PC-9 (cell line): ENCODE measurements at regions not wholly inside any gene's neighbourhood (a gene's known extent, or its start where the extent isn't known, plus 50 kb on each side); places are given as distances from the start of the nearest gene placed in this dataset.
A peak's percentile ranks its signal among the peaks of the same experiment; 100 is the strongest.

Source experiments
- BruUV-seq: library from RNA; stranded (reverse); fragments of 400-500 nt; replicated peaks from 2 replicates; lab custom pipeline; 2021; lab: Mats Ljungman, UMichigan
- CTCF ChIA-PET: fragments of 300-600 bp; sonication (Branson Sonifier 250); formaldehyde crosslinking; loops from one replicate; lab custom pipeline; 2022; ENCODE audit warnings: antibody characterized with exemption; lab: Charles Lee
- POLR2A ChIA-PET: fragments of 300-600 bp; sonication (Branson Sonifier 250); formaldehyde crosslinking; loops from one replicate; lab custom pipeline; 2022; ENCODE audit warnings: antibody characterized with exemption; ENCODE audit not compliant: unreplicated experiment; lab: Charles Lee
- DNase-seq, 2 experiments: peaks; one replicate each; pipeline versions ENCODE4 v3.0.0 to v3.0.0-alpha.2; 2015 to 2022; ENCODE audit warnings: mixed read lengths in 1 of 2
- H2AFZ ChIP-seq: fragments of 200-600 bp; sonication (generic); 2 replicates; pipeline ENCODE4 v1.8.1; 2017; ENCODE audit warnings: antibody characterized with exemption
- H3F3A ChIP-seq: fragments of 200-600 bp; sonication (generic); 2 replicates; pipeline ENCODE4 v1.8.1; 2017; ENCODE audit warnings: antibody characterized with exemption, mild to moderate bottlenecking, low read depth; ENCODE audit not compliant: insufficient read depth
- H3K27ac ChIP-seq: fragments of 200-600 bp; sonication (generic); 2 replicates; pipeline ENCODE4 v1.6.1; 2016; ENCODE audit warnings: mixed run types
- H3K27me3 ChIP-seq: fragments of 200-600 bp; sonication (generic); 2 replicates; pipeline ENCODE4 v1.6.1; 2016; ENCODE audit warnings: low read depth, mixed run types; ENCODE audit not compliant: insufficient read depth
- H3K36me3 ChIP-seq: fragments of 200-600 bp; sonication (generic); 2 replicates; pipeline ENCODE4 v1.6.1; 2016; ENCODE audit warnings: low read depth, mixed run types
- H3K4me1 ChIP-seq: fragments of 200-600 bp; sonication (generic); replicated peaks from 2 replicates; pipeline ENCODE4 v1.6.1; 2016; ENCODE audit warnings: mixed run types; ENCODE audit not compliant: insufficient read depth
- H3K4me2 ChIP-seq: fragments of 200-600 bp; sonication (generic); 2 replicates; pipeline ENCODE4 v1.6.1; 2017; ENCODE audit warnings: mixed run types
- H3K4me3 ChIP-seq: fragments of 200-600 bp; sonication (generic); 2 replicates; pipeline ENCODE4 v1.6.1; 2016; ENCODE audit warnings: mixed run types
- H3K79me2 ChIP-seq: fragments of 200-600 bp; sonication (generic); 2 replicates; pipeline ENCODE4 v1.6.1; 2017; ENCODE audit warnings: low read depth, mixed run types
- H3K9me2 ChIP-seq: fragments of 200-600 bp; sonication (generic); 2 replicates; pipeline ENCODE4 v1.8.1; 2017; ENCODE audit warnings: mild to moderate bottlenecking; ENCODE audit not compliant: insufficient read depth
- H3K9me3 ChIP-seq: fragments of 200-600 bp; sonication (generic); 2 replicates; pipeline ENCODE4 v1.8.1; 2016; ENCODE audit warnings: low read depth; ENCODE audit not compliant: insufficient read depth
- H4K20me1 ChIP-seq: fragments of 200-600 bp; sonication (generic); 2 replicates; pipeline ENCODE4 v1.8.1; 2017; ENCODE audit not compliant: insufficient read depth
- EZH2 ChIP-seq: fragments of 200-600 bp; sonication (generic); IDR thresholded peaks from 2 replicates; pipeline ENCODE4 v1.8.0; 2017; ENCODE audit warnings: antibody characterized with exemption, low read depth
- intact Hi-C: fragments of 100-400 bp; cut with micrococcal nuclease; formaldehyde crosslinking; loops from one replicate; pipeline ENCODE4 v1.10.0; 2022; ENCODE audit not compliant: unreplicated experiment
- TF ChIP-seq, protein P1 (sequence below): fragments of 200-600 bp; sonication (generic); conservative IDR thresholded peaks from 2 replicates; pipeline ENCODE4 v1.6.1; 2017; ENCODE audit warnings: mixed run types, antibody characterized with exemption, mild to moderate bottlenecking, moderate library complexity

DNA sequence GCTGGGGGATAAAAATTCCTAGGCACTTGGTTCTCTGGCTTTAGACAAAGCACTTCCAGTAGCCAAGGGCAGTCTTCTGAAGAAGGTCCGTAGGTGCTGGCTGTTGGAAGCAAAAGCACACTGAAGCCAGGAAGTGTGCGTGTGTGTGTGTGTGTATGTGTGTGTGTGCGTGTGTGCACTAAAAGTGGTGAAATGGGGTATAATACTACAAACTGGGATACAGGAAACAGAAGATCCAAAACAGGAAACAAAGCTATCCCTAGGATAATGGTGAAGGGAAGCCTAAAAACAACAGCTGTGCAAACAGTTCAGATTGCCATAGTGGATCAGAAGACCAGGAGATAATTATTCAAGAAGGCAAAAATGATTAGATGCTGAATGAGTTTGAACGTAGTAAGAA lies 103.4 kb downstream of the IL20RB start:
- no peak overlapping the region for H3K27ac ChIP-seq
- ChIA-PET CTCF (no interaction called here), POLR2A (no interaction called here)
- H3K9me2 ChIP-seq = no peaks in the 10 kb centered on the region
- intact Hi-C loops = no loop called here
- H3K27me3 ChIP-seq = peaks cover 19% of the 10 kb centered on the region
- H3K4me2 ChIP-seq = no peak overlapping the region
- no peaks in the 10 kb centered on the region for H3F3A ChIP-seq
- no peak overlapping the region for H2AFZ ChIP-seq
- DNase-seq = no peak
- H4K20me1 ChIP-seq = no peaks in the 10 kb centered on the region
- no peaks in the 10 kb centered on the region for H3K4me1 ChIP-seq
- H3K36me3 ChIP-seq = no peaks in the 10 kb centered on the region
- no peak overlapping the region for H3K4me3 ChIP-seq
- TF ChIP-seq EZH2 = no peak
- TF ChIP-seq, protein P1, sequence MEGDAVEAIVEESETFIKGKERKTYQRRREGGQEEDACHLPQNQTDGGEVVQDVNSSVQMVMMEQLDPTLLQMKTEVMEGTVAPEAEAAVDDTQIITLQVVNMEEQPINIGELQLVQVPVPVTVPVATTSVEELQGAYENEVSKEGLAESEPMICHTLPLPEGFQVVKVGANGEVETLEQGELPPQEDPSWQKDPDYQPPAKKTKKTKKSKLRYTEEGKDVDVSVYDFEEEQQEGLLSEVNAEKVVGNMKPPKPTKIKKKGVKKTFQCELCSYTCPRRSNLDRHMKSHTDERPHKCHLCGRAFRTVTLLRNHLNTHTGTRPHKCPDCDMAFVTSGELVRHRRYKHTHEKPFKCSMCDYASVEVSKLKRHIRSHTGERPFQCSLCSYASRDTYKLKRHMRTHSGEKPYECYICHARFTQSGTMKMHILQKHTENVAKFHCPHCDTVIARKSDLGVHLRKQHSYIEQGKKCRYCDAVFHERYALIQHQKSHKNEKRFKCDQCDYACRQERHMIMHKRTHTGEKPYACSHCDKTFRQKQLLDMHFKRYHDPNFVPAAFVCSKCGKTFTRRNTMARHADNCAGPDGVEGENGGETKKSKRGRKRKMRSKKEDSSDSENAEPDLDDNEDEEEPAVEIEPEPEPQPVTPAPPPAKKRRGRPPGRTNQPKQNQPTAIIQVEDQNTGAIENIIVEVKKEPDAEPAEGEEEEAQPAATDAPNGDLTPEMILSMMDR = no peak
- no peaks in the 10 kb centered on the region for H3K79me2 ChIP-seq
- BruUV-seq = no TSS peak
- no peaks in the 10 kb centered on the region for H3K9me3 ChIP-seq

DNA sequence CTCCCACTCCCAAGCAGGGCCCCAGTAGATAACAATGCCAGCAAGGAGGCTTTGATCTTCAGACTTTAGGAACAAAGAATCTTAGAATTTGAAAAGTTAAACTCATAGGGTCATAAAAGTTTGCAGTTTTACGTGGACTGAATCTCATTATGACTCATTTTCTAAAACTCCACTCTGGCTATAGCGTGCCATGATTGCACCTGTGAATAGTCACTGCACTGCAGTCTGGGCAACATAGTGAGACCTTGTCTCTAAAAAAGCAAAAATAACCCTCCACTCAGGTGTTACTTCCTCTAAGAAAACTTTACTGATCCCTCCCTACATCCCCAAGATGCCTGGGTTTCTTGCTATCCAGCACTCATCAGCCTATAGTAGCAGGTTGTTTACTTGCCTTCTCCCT lies 104.5 kb downstream of the IL20RB start:
- no peaks in the 10 kb centered on the region for H3K4me1 ChIP-seq
- H3K9me3 ChIP-seq = no peaks in the 10 kb centered on the region
- intact Hi-C loops = no loop called here
- no peak overlapping the region for H3K4me2 ChIP-seq
- CTCF ChIA-PET = no interaction called here
- H3K79me2 ChIP-seq = no peaks in the 10 kb centered on the region
- POLR2A ChIA-PET = no interaction called here
- H3F3A ChIP-seq = no peaks in the 10 kb centered on the region
- no peak for DNase-seq
- H3K36me3 ChIP-seq = no peaks in the 10 kb centered on the region
- TF ChIP-seq, protein P1 = no peak
- TF ChIP-seq EZH2 = no peak
- H2AFZ ChIP-seq = no peak overlapping the region
- no peaks in the 10 kb centered on the region for H3K9me2 ChIP-seq
- H3K27ac ChIP-seq = no peak overlapping the region
- H3K4me3 ChIP-seq = no peak overlapping the region
- no TSS peak for BruUV-seq
- no peaks in the 10 kb centered on the region for H4K20me1 ChIP-seq
- peaks cover 19% of the 10 kb centered on the region for H3K27me3 ChIP-seq

DNA sequence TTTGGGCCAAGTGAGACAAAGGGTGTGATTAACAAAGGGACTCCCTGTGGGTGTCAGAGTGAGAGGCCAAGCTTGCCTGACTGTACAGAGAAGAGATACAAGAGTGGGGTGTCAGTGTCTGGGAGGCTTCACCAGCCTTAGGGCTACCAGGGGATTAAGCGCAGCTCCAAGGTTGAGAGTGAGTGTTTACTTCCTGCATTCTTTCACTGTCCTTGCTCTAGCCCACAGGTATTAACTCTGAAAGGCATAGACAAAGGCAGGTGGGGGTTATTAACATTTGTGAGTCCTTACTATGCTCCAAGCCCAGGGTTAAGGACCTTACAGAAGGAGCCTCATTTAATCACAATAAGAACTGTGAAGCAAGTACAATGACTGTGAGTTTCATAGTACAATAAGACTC lies 107.6 kb downstream of the IL20RB start:
- Histone ChIP-seq H3K4me3 (no peak overlapping the region), H4K20me1 (no peaks in the 10 kb centered on the region), H3K9me2 (no peaks in the 10 kb centered on the region), H3K27me3 (peaks cover 19% of the 10 kb centered on the region), H3F3A (no peaks in the 10 kb centered on the region), H3K79me2 (no peaks in the 10 kb centered on the region), H3K36me3 (no peaks in the 10 kb centered on the region), H3K9me3 (no peaks in the 10 kb centered on the region; the same call in 1 of the 2 replicates), H3K4me2 (peak overlapping the region; percentile 33), H3K27ac (no peak overlapping the region), H3K4me1 (no peaks in the 10 kb centered on the region), H2AFZ (no peak overlapping the region)
- no TSS peak for BruUV-seq
- POLR2A ChIA-PET = no interaction called here
- peak in 1 of 2 experiments; percentile 40 for DNase-seq
- CTCF ChIA-PET = no interaction called here
- intact Hi-C loops = no loop called here
- TF ChIP-seq, protein P1 = no peak
- no peak for TF ChIP-seq EZH2
